Caco-2 (cell line): ENCODE measurements at regions not wholly inside any gene's neighbourhood (a gene's known extent, or its start where the extent isn't known, plus 50 kb on each side); places are given as distances from the start of the nearest gene placed in this dataset.

Experiments used
- BruUV-seq: library from RNA; stranded (reverse); fragments of 400-500 nt; replicated peaks from 2 replicates; lab custom pipeline; 2021; lab: Mats Ljungman, UMichigan
- CTCF ChIA-PET: fragments of 300-600 bp; sonication (Branson Sonifier 250); formaldehyde crosslinking; loops from one replicate; lab custom pipeline; 2022; ENCODE audit warnings: antibody characterized with exemption; lab: Charles Lee
- POLR2A ChIA-PET: fragments of 300-600 bp; sonication (Branson Sonifier 250); formaldehyde crosslinking; loops from one replicate; lab custom pipeline; 2022; ENCODE audit warnings: antibody characterized with exemption; lab: Charles Lee
- DNase-seq, 2 experiments: peaks; one replicate each; pipeline versions ENCODE4 v3.0.0 to v3.0.0-alpha.2; 2020 to 2022
- H3K27me3 ChIP-seq: replicated peaks from 2 replicates; pipeline ENCODE4 v1.6.0; 2011; ENCODE audit warnings: low read length; ENCODE audit not compliant: control insufficient read depth, insufficient read depth
- H3K36me3 ChIP-seq: 2 replicates; pipeline ENCODE4 v1.5.1; 2011; ENCODE audit warnings: low read length; ENCODE audit not compliant: control insufficient read depth, insufficient read depth
- H3K4me1 ChIP-seq: fragments of 250-450 bp; sonication (Bioruptor Pico); 2 replicates; pipeline ENCODE4 v1.5.1; 2020; ENCODE audit warnings: mild to moderate bottlenecking
- H3K4me3 ChIP-seq: 2 replicates; pipeline ENCODE4 v1.5.1; 2011; ENCODE audit warnings: low read depth, mild to moderate bottlenecking, control low read depth, low read length
- H3K9me3 ChIP-seq: fragments of 250-450 bp; sonication (Bioruptor Pico); 2 replicates; pipeline ENCODE4 v1.5.1; 2020; ENCODE audit warnings: mild to moderate bottlenecking, moderate library complexity
- H3K27ac Mint-ChIP-seq: one replicate; pipeline ENCODE4 v1.8.0; 2022; ENCODE audit warnings: mixed read lengths; ENCODE audit not compliant: unreplicated experiment
- H3K27me3 Mint-ChIP-seq: one replicate; pipeline ENCODE4 v1.8.0; 2022; ENCODE audit warnings: mixed read lengths; ENCODE audit not compliant: insufficient read depth, unreplicated experiment
- H3K36me3 Mint-ChIP-seq: one replicate; pipeline ENCODE4 v1.8.0; 2022; ENCODE audit warnings: mild to moderate bottlenecking, mixed read lengths; ENCODE audit not compliant: insufficient read depth, unreplicated experiment
- H3K4me1 Mint-ChIP-seq: one replicate; pipeline ENCODE4 v1.8.0; 2022; ENCODE audit warnings: low read depth, mixed read lengths; ENCODE audit not compliant: unreplicated experiment
- H3K4me3 Mint-ChIP-seq: one replicate; pipeline ENCODE4 v1.8.0; 2022; ENCODE audit warnings: mild to moderate bottlenecking, moderate library complexity, mixed read lengths; ENCODE audit not compliant: unreplicated experiment
- H3K9me3 Mint-ChIP-seq: one replicate; pipeline ENCODE4 v1.8.0; 2022; ENCODE audit warnings: mixed read lengths; ENCODE audit not compliant: unreplicated experiment
- CTCF ChIP-seq, 2 experiments: fragments of 200-600 bp in 1 of 2; IDR thresholded peaks; 1 replicate in 1 of 2; 2 replicates in 1 of 2; pipeline versions ENCODE4 v1.5.1 to v1.8.0; 2011 to 2022; ENCODE audit warnings: antibody characterized with exemption in 1 of 2, control low read depth in 1 of 2, inconsistent platforms in 1 of 2, low read depth in 1 of 2, low read length in 1 of 2, mild to moderate bottlenecking in 1 of 2, moderate library complexity in 1 of 2; ENCODE audit not compliant: insufficient read depth in 1 of 2, severe bottlenecking in 1 of 2, unreplicated experiment in 1 of 2
- intact Hi-C: fragments of 100-400 bp; cut with micrococcal nuclease; formaldehyde crosslinking; loops from one replicate; pipeline ENCODE4 v1.10.0; 2022; ENCODE audit not compliant: unreplicated experiment

DNA sequence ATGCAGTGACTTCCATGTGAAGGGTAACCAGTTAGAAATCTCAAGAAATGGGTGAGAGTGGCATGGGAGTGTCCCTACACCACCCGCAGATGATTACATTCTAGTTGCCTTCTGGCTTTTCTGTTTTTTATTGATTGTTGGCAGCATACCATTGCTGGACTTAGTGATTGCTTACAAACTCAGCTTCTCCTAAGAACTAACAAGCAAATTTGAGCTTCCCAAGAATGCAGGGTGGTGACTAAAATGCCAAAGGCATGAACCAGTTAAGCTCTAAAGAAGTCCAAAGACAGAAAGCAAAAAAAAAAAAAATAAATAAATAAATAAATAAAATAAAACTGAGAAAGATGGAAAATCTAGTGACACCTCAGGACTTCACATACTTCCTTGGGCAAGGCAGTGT lies 245.5 kb upstream of the PARD3B start:
- no TSS peak for BruUV-seq
- H3K27me3 Mint-ChIP-seq = no peaks in the 10 kb centered on the region
- no peaks in the 10 kb centered on the region for H3K36me3 ChIP-seq
- H3K4me1 Mint-ChIP-seq = no peaks in the 10 kb centered on the region
- no peaks in the 10 kb centered on the region for H3K4me1 ChIP-seq
- no peaks in the 10 kb centered on the region for H3K9me3 Mint-ChIP-seq
- no peak for TF ChIP-seq CTCF (IDR thresholded peaks at IDR 0.05; ENCODE audit: insufficient read depth in 1 of 2, low read depth in 1 of 2, low read length in 1 of 2, severe bottlenecking in 1 of 2, unreplicated experiment in 1 of 2)
- no peak overlapping the region for H3K4me3 ChIP-seq
- ChIA-PET POLR2A (no interaction called here), CTCF (no interaction called here)
- DNase-seq = no peak
- H3K36me3 Mint-ChIP-seq = no peaks in the 10 kb centered on the region
- H3K4me3 Mint-ChIP-seq = no peak overlapping the region
- intact Hi-C loops = no loop called here
- H3K27ac Mint-ChIP-seq = no peak overlapping the region
- H3K27me3 ChIP-seq = no peaks in the 10 kb centered on the region
- H3K9me3 ChIP-seq = no peaks in the 10 kb centered on the region

DNA sequence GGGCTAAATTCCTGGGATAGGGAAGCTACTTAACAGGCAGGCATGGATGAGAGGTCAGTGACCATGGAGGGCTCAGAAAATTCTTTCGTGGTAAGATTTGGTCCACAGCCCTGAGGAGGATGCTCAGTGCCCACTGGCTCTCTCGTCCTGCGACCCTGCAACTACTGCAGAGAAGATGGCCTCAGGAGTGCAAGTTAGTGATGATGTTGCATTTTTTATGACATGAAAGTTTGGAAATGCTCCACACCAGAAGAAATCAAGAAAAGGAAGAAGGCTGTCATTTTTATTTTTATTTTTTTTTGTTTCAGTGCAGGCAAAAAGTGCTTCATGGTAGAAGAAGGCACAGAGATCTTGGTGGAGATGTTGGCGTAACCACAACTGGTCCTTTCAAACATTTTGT lies 238.6 kb upstream of the PARD3B start:
- H3K4me3 ChIP-seq = no peak overlapping the region
- no peaks in the 10 kb centered on the region for H3K9me3 Mint-ChIP-seq

GRCh38 chr2:204312105-204312504 lies 233.2 kb upstream of the PARD3B start:
- Histone ChIP-seq H3K4me1 (no peaks in the 10 kb centered on the region; the same call in 1 of the 2 replicates), H3K4me3 (no peak overlapping the region), H3K36me3 (no peaks in the 10 kb centered on the region), H3K27me3 (no peaks in the 10 kb centered on the region), H3K9me3 (no peaks in the 10 kb centered on the region)
- ChIA-PET CTCF (no interaction called here), POLR2A (no interaction called here)
- H3K36me3 Mint-ChIP-seq = no peaks in the 10 kb centered on the region
- H3K4me1 Mint-ChIP-seq = peaks cover 5% of the 10 kb centered on the region
- no peaks in the 10 kb centered on the region for H3K9me3 Mint-ChIP-seq
- H3K4me3 Mint-ChIP-seq = no peak overlapping the region
- H3K27ac Mint-ChIP-seq = no peak overlapping the region
- no peak for DNase-seq
- H3K27me3 Mint-ChIP-seq = no peaks in the 10 kb centered on the region
- no peak for TF ChIP-seq CTCF (IDR thresholded peaks at IDR 0.05; ENCODE audit: insufficient read depth in 1 of 2, low read depth in 1 of 2, low read length in 1 of 2, severe bottlenecking in 1 of 2, unreplicated experiment in 1 of 2)
- intact Hi-C loops = no loop called here
- BruUV-seq = no TSS peak

More for the DNA sequence above, 238.6 kb upstream of the PARD3B start:
- H3K36me3 Mint-ChIP-seq = no peaks in the 10 kb centered on the region
- TF ChIP-seq CTCF (IDR thresholded peaks at IDR 0.05; ENCODE audit: insufficient read depth in 1 of 2, low read depth in 1 of 2, low read length in 1 of 2, severe bottlenecking in 1 of 2, unreplicated experiment in 1 of 2) = no peak
- ChIA-PET POLR2A (no interaction called here), CTCF (no interaction called here)
- H3K9me3 ChIP-seq = no peaks in the 10 kb centered on the region
- H3K27me3 ChIP-seq = no peaks in the 10 kb centered on the region
- no peak overlapping the region for H3K27ac Mint-ChIP-seq
- no peaks in the 10 kb centered on the region for H3K4me1 Mint-ChIP-seq
- no peaks in the 10 kb centered on the region for H3K36me3 ChIP-seq
- BruUV-seq = no TSS peak
- H3K4me3 Mint-ChIP-seq = no peak overlapping the region
- intact Hi-C loops = no loop called here
- no peak for DNase-seq
- no peaks in the 10 kb centered on the region for H3K27me3 Mint-ChIP-seq
- no peaks in the 10 kb centered on the region for H3K4me1 ChIP-seq
